Vagina (tissue), 2 donors: ENCODE measurements at regions not wholly inside any gene's neighbourhood (a gene's known extent, or its start where the extent isn't known, plus 50 kb on each side); places are given as distances from the start of the nearest gene placed in this dataset.

Source experiments
- DNase-seq, 2 donors: peaks; one replicate each; pipeline ENCODE4 v3.0.0-alpha.2; 2017; ENCODE audit errors: extremely low spot score in 2 of 2
- H3K27ac ChIP-seq: fragments of 200-600 bp; sonication (generic); one replicate; pipeline ENCODE4 v1.5.1; 2019
- H3K27me3 ChIP-seq: fragments of 200-600 bp; sonication (generic); one replicate; pipeline ENCODE4 v1.5.1; 2019
- H3K36me3 ChIP-seq, 2 donors: fragments of 200-600 bp; sonication (generic); one replicate each; pipeline ENCODE4 v1.5.1; 2017 to 2019
- H3K4me1 ChIP-seq: fragments of 200-600 bp; sonication (generic); one replicate; pipeline ENCODE4 v1.5.1; 2019
- H3K4me3 ChIP-seq, 2 donors: fragments of 200-600 bp; sonication (generic); 1 replicate in 1 of 2; 2 replicates in 1 of 2; pipeline ENCODE4 v1.5.1; 2016 to 2019
- H3K9me3 ChIP-seq: fragments of 200-600 bp; sonication (generic); one replicate; pipeline ENCODE4 v1.5.1; 2019
- CTCF ChIP-seq, 3 experiments: fragments of 450-650 bp in 2 of 3; fragments of 200-600 bp in 1 of 3; sonication (generic) in 1 of 3; IDR thresholded peaks; one replicate each; pipeline ENCODE4 v1.5.1; 2017 to 2019; ENCODE audit warnings: antibody characterized with exemption in 3 of 3, mild to moderate bottlenecking in 2 of 3, moderate library complexity in 2 of 3
- POLR2A ChIP-seq, 2 donors: fragments of 450-650 bp; IDR thresholded peaks; one replicate each; pipeline ENCODE4 v1.6.1; 2017; ENCODE audit warnings: antibody characterized with exemption in 2 of 2, mild to moderate bottlenecking in 2 of 2, moderate library complexity in 2 of 2
- POLR2AphosphoS5 ChIP-seq, 2 donors: sonication (generic); formaldehyde crosslinking; IDR thresholded peaks; one replicate each; pipeline ENCODE4 v1.9.0; 2017; ENCODE audit warnings: antibody characterized with exemption in 2 of 2, mild to moderate bottlenecking in 2 of 2, low read depth in 1 of 2; ENCODE audit not compliant: insufficient read depth in 1 of 2
- intact Hi-C: fragments of 100-400 bp; cut with DNase I; formaldehyde crosslinking; loops from one replicate; pipeline ENCODE4 v1.15.1; 2023

- H3K9me3 ChIP-seq = no peaks in the 10 kb centered on the region
- no peak overlapping the region for H3K4me3 ChIP-seq
- H3K27ac ChIP-seq = no peak overlapping the region
- no peaks in the 10 kb centered on the region for H3K4me1 ChIP-seq
- H3K36me3 ChIP-seq = no peaks in the 10 kb centered on the region
- intact Hi-C loops = no loop called here
- TF ChIP-seq CTCF (IDR thresholded peaks at IDR 0.05) (no peak), POLR2A (IDR thresholded peaks at IDR 0.05) (no peak), POLR2AphosphoS5 (IDR thresholded peaks at IDR 0.05; ENCODE audit: insufficient read depth in 1 of 2, low read depth in 1 of 2) (no peak)
- no peaks in the 10 kb centered on the region for H3K27me3 ChIP-seq
- no peak for DNase-seq
These were observed 113.7 kb upstream of the SMAD3 start for GRCh38 chr15:66951531-66952320.

DNA sequence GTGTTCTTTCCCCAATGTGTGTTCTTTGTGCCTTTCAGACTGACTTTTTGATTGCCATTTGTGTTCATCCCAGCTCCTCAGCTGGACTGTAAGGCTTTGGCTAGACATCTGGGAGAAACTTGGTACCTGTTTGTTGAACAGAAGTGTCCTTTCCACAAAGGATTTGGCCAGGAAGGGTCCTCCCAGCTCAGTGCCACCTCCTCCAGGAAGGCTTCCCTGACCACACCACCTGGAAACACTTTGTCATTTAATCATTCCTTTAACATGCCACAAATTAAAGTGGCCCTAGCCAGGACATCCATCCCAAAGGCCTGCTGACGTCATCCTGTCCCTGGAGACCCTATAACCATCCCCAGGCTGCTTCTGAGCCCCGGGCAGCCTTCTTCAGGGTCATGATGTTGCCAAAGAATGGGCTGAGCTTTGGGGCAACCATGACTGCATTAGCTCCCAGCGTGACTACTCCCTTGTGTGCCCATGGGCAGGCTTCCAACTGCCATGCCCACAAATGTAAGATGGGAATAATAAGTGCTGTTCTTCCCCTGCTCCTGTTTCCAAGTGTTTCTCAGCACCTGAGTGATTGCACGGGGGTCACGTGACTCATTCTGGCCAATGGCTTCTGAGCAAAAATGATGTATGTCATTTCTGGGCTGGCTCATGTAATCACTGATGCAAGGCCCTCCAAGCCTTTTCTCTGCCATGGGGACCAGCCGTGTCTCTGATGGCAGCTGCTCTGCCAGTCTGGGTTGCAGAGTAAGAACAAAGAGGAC, 112.5 kb upstream of the SMAD3 start:
- Histone ChIP-seq H3K27ac (no peak overlapping the region), H3K4me3 (no peak overlapping the region), H3K27me3 (no peaks in the 10 kb centered on the region), H3K4me1 (no peaks in the 10 kb centered on the region), H3K9me3 (no peaks in the 10 kb centered on the region), H3K36me3 (no peaks in the 10 kb centered on the region)
- no peak for DNase-seq
- TF ChIP-seq POLR2AphosphoS5 (IDR thresholded peaks at IDR 0.05; ENCODE audit: insufficient read depth in 1 of 2, low read depth in 1 of 2) (no peak), CTCF (IDR thresholded peaks at IDR 0.05) (no peak), POLR2A (IDR thresholded peaks at IDR 0.05) (no peak)
- intact Hi-C loops = no loop called here

GRCh38 chr15:66953523-66954229, 111.7 kb upstream of the SMAD3 start:
- intact Hi-C loops = no loop called here
- no peaks in the 10 kb centered on the region for H3K27me3 ChIP-seq
- no peak overlapping the region for H3K4me3 ChIP-seq
- H3K27ac ChIP-seq = no peak overlapping the region
- H3K4me1 ChIP-seq = no peaks in the 10 kb centered on the region
- TF ChIP-seq POLR2A (IDR thresholded peaks at IDR 0.05) = no peak
- TF ChIP-seq CTCF (IDR thresholded peaks at IDR 0.05) = no peak
- no peak for TF ChIP-seq POLR2AphosphoS5 (IDR thresholded peaks at IDR 0.05; ENCODE audit: insufficient read depth in 1 of 2, low read depth in 1 of 2)
- no peaks in the 10 kb centered on the region for H3K36me3 ChIP-seq
- DNase-seq = no peak
- H3K9me3 ChIP-seq = no peaks in the 10 kb centered on the region

GRCh38 chr15:66954601-66955000, 110.8 kb upstream of the SMAD3 start:
- Histone ChIP-seq H3K4me1 (no peaks in the 10 kb centered on the region), H3K9me3 (no peaks in the 10 kb centered on the region), H3K36me3 (no peaks in the 10 kb centered on the region), H3K27ac (no peak overlapping the region), H3K27me3 (no peaks in the 10 kb centered on the region), H3K4me3 (no peak overlapping the region)
- DNase-seq = no peak
- intact Hi-C loops = no loop called here
- no peak for TF ChIP-seq POLR2A (IDR thresholded peaks at IDR 0.05)
- no peak for TF ChIP-seq POLR2AphosphoS5 (IDR thresholded peaks at IDR 0.05; ENCODE audit: insufficient read depth in 1 of 2, low read depth in 1 of 2)
- TF ChIP-seq CTCF (IDR thresholded peaks at IDR 0.05) = no peak
